GM13977 (cell line): ENCODE measurements at regions not wholly inside any gene's neighbourhood (a gene's known extent, or its start where the extent isn't known, plus 50 kb on each side); places are given as distances from the start of the nearest gene placed in this dataset.

Experiments
- DNase-seq: peaks from one replicate; pipeline ENCODE4 v3.0.0; 2012; ENCODE audit warnings: low spot score
- CTCF ChIP-seq: IDR thresholded peaks from 2 replicates; pipeline ENCODE4 v1.5.1; 2012; ENCODE audit warnings: mild to moderate bottlenecking, control low read depth; ENCODE audit not compliant: insufficient read depth; ENCODE audit errors: extremely low read depth, missing control alignments
- in situ Hi-C: fragments of 300-500 bp; cut with MboI; formaldehyde crosslinking; loops from one replicate; pipeline ENCODE4 v1.12.0; 2022; ENCODE audit warnings: low sequenced_read_pairs, low pct_unique_long_range_greater_than_20kb, mixed read lengths, inconsistent platforms; ENCODE audit not compliant: unreplicated experiment

GRCh38 chr1:164949771-164950471 lies 390.9 kb downstream of the PBX1 start:
- TF ChIP-seq CTCF: no peak
- DNase-seq: no peak
- in situ Hi-C loops: no loop called here

GRCh38 chr1:164948101-164948500 lies 389.1 kb downstream of the PBX1 start:
- in situ Hi-C loops: no loop called here
- no peak for DNase-seq
- TF ChIP-seq CTCF: no peak

GRCh38 chr1:164937291-164937690 lies 378.3 kb downstream of the PBX1 start:
- no peak for TF ChIP-seq CTCF
- no peak for DNase-seq
- in situ Hi-C loops: no loop called here

- in situ Hi-C loops: no loop called here
- DNase-seq: no peak
- TF ChIP-seq CTCF: no peak
These were observed 373.6 kb downstream of the PBX1 start for GRCh38 chr1:164932580-164932979.

GRCh38 chr1:164930833-164931232 lies 371.8 kb downstream of the PBX1 start:
- no peak for TF ChIP-seq CTCF
- no peak for DNase-seq
- in situ Hi-C loops: no loop called here

- no peak for TF ChIP-seq CTCF
- in situ Hi-C loops: no loop called here
- DNase-seq: no peak
These were observed 371.3 kb downstream of the PBX1 start for GRCh38 chr1:164930241-164930640.
